Small intestine (tissue), 7 donors: ENCODE measurements at regions not wholly inside any gene's neighbourhood (a gene's known extent, or its start where the extent isn't known, plus 50 kb on each side); places are given as distances from the start of the nearest gene placed in this dataset.
A peak's percentile ranks its signal among the peaks of the same experiment; 100 is the strongest.

Source experiments
- DNase-seq, 2 donors: peaks; one replicate each; pipeline versions ENCODE4 v3.0.0 to v3.0.0-alpha.2; 2013
- FAIRE-seq: peaks from 2 replicates; lab custom pipeline; 2012; peaks lifted over from hg19 to GRCh38; lab: Jason Lieb, UNC
- H3K27ac ChIP-seq, 3 donors: one replicate each; pipeline ENCODE4 v1.5.1; 2013; ENCODE audit warnings: low read length in 2 of 3, mild to moderate bottlenecking in 2 of 3, control low read depth in 1 of 3, inconsistent platforms in 1 of 3, low read depth in 1 of 3, moderate library complexity in 1 of 3
- H3K27me3 ChIP-seq, 3 donors: one replicate each; pipeline ENCODE4 v1.6.1; 2013; ENCODE audit warnings: low read length in 3 of 3, inconsistent platforms in 1 of 3; ENCODE audit not compliant: control insufficient read depth in 3 of 3, insufficient read depth in 3 of 3
- H3K36me3 ChIP-seq, 3 donors: one replicate each; pipeline ENCODE4 v1.6.1; 2013; ENCODE audit warnings: low read length in 3 of 3, inconsistent platforms in 1 of 3, low read depth in 1 of 3, mild to moderate bottlenecking in 1 of 3, moderate library complexity in 1 of 3; ENCODE audit not compliant: control insufficient read depth in 3 of 3, insufficient read depth in 2 of 3
- H3K4me1 ChIP-seq, 3 donors: one replicate each; pipeline ENCODE4 v1.6.1; 2013; ENCODE audit warnings: low read length in 2 of 3, inconsistent platforms in 1 of 3, low read depth in 1 of 3, mild to moderate bottlenecking in 1 of 3, moderate library complexity in 1 of 3; ENCODE audit not compliant: control insufficient read depth in 3 of 3, insufficient read depth in 2 of 3
- H3K4me3 ChIP-seq, 3 donors: one replicate each; pipeline ENCODE4 v1.5.1; 2013; ENCODE audit warnings: low read length in 3 of 3, control low read depth in 1 of 3, inconsistent platforms in 1 of 3, low read depth in 1 of 3, mild to moderate bottlenecking in 1 of 3, moderate library complexity in 1 of 3
- H3K9me3 ChIP-seq, 2 donors: one replicate each; pipeline ENCODE4 v1.6.1; 2013; ENCODE audit warnings: low read depth in 1 of 2, low read length in 1 of 2; ENCODE audit not compliant: control insufficient read depth in 2 of 2, insufficient read depth in 1 of 2
- WGBS, 3 donors: extraction: QIAGEN DNeasy Blood & Tissue Kit; methylation state at CpG; one replicate each; pipeline ENCODE4 v1.1.7; 2013; 5-methylcytosine and 5-hydroxymethylcytosine counted together
- donor health status: healthy with polysubstance abuse.
- donor health status: control.
- donor health status: control.
- donor health status: Bipolar disorder and iron deficiency.
- donor health status: healthy.

DNA sequence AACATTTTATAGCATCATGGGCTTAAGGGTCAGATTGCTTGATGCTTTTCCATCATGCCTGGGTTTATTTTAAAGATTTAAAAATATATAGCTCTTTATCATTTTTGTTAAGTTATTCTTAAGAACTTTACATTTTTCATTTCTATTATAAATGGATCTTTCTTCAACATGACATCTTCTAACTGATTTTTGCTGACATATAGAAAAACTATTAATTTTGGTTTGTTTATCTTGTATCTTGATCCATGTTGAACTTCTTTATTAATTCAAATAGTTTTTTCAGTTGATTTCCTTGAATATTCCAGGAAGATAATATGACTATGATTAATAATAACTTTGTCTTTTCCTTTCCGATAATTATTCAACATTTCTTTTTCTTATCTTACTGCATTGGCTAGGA lies 237.9 kb upstream of the CLINT1 start:
- Histone ChIP-seq H3K36me3 (no peaks in the 10 kb centered on the region), H3K4me1 (no peaks in the 10 kb centered on the region), H3K27me3 (no peaks in the 10 kb centered on the region), H3K4me3 (no peak overlapping the region), H3K27ac (no peak overlapping the region), H3K9me3 (no peaks in the 10 kb centered on the region)
- 92 to 100% (median 98%) methylated on average over 1 of the region's 1 CpG for WGBS, 3 donors
- FAIRE-seq (no peak), DNase-seq (no peak)

DNA sequence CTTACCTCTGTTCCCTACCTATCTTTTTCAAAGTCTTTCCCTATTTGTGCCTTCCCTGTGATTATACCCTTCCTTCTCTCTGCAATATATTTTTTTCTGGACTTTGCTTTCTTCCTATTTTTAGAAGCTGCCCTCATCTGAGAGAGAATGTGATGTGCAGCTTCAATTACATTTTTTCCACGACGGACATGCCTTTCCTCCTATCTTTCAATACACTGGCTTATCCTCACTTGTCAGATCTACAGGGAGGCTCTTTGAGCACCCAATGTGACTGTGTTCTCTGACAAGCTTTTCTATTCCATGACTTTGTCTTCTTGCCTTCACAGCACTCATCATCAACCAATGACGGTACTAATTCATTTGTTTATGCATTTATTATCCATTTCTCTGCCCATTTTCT lies 227.9 kb upstream of the CLINT1 start:
- Histone ChIP-seq H3K4me3 (no peak overlapping the region), H3K36me3 (no peaks in the 10 kb centered on the region), H3K27ac (no peak overlapping the region), H3K4me1 (no peaks in the 10 kb centered on the region), H3K27me3 (no peaks in the 10 kb centered on the region), H3K9me3 (no peaks in the 10 kb centered on the region)
- FAIRE-seq: no peak
- WGBS, 3 donors: 48 to 50% (median 49%) methylated on average over 3 of the region's 3 CpGs
- no peak for DNase-seq

DNA sequence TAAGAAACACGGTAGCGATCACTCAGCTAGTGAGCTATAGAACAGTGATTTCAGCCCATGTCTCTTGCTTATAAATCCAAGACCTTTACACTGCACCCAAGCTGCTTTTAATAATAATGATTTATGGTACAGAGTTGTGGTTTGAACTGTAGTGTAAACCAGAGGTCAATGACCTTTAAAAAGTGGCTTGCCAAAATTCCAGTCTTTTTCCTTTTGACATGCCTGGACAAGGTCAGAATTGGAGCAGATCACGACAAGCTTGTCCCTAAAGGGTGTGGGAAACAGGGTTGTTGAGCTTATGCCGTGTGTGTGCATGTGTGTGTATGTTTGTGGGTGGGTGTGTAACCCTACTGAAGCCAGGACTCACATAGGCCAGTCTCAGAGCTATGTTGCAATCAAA lies 225.3 kb upstream of the CLINT1 start:
- FAIRE-seq (no peak), DNase-seq (no peak)
- H3K27ac ChIP-seq: no peak overlapping the region
- WGBS, 3 donors: 59 to 71% (median 64%) methylated on average over 4 of the region's 4 CpGs
- H3K36me3 ChIP-seq: no peaks in the 10 kb centered on the region
- no peak overlapping the region for H3K4me3 ChIP-seq
- no peaks in the 10 kb centered on the region for H3K27me3 ChIP-seq
- no peaks in the 10 kb centered on the region for H3K9me3 ChIP-seq
- H3K4me1 ChIP-seq: no peaks in the 10 kb centered on the region

DNA sequence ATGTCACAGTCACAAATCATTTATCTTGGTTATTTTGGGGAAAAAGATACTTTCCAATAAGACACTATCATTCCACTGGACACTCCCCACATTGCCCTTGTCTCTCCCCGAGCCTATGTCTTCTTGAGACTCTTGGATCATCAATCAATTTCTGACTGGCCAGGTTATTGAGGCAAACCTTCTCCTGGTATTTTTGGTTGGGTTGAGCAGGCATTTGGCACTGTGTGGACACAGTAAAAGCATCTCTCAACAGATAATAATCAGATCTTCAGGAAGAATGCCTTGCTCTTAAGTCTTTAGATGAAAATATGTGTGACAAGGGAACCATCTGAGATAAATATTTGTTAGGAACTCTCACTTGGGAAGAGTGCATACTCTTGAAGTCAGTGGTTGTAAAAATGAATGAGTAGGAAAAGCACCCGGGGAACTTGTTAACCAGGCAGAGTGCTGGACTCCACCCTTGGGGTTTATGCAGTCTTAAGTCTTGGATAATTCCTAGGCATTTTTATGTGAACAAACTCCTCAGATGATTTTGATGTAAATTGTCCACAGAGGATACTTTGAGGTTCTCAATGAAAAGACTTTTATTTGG lies 223.8 kb upstream of the CLINT1 start:
- no peak for FAIRE-seq
- Histone ChIP-seq H3K4me1 (no peaks in the 10 kb centered on the region), H3K27ac (no peak overlapping the region), H3K4me3 (no peak overlapping the region), H3K27me3 (no peaks in the 10 kb centered on the region), H3K36me3 (no peaks in the 10 kb centered on the region), H3K9me3 (no peaks in the 10 kb centered on the region)
- DNase-seq: no peak
- 74 to 83% (median 77%) methylated on average over 2 of the region's 2 CpGs for WGBS, 3 donors

DNA sequence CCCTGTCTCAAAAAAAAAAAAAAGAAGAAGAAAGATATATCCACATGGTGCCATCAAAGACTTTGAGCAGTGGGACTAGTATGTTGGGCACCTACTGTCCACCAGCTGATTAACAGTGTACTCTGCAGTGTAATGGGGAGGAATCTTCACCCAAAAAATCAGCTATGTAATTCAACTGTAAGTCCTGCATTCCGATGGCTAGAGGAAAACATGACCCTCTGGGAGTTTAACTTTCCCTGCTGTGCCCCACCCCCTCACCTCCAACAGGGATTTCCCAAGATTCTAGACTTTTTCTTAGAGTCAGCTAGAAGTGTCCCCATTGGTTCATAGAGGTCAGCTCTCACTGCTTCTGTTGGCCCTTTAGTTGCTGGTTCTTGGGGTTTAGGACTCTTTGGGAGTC lies 221.2 kb upstream of the CLINT1 start:
- no peaks in the 10 kb centered on the region for H3K36me3 ChIP-seq
- H3K27ac ChIP-seq: no peak overlapping the region
- H3K27me3 ChIP-seq: no peaks in the 10 kb centered on the region
- FAIRE-seq (no peak), DNase-seq (no peak)
- H3K9me3 ChIP-seq: no peaks in the 10 kb centered on the region
- 57 to 78% (median 71%) methylated on average over 1 of the region's 1 CpG for WGBS, 3 donors
- H3K4me3 ChIP-seq: no peak overlapping the region
- H3K4me1 ChIP-seq: no peaks in the 10 kb centered on the region

DNA sequence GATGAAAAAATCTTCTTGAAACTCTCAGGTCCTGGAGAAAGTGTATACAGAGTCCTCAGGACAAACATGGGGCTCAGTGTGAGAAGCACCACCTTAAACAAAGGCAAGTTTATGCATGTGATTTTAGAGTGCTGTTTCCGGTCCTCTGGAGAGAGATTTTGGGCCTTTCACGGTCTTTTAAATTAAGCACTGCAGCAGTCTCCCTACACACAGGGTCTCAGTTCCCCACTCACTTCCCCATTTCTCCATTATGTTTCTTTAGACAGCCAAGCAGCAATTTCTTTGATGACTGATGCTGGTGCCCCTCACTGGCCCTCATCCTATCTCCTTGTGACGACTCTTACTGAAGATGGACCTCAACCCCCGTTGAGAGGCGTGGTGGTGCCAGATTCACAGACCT lies 220.2 kb upstream of the CLINT1 start:
- no peaks in the 10 kb centered on the region for H3K4me1 ChIP-seq
- DNase-seq (no peak), FAIRE-seq (no peak)
- H3K4me3 ChIP-seq: no peak overlapping the region
- WGBS, 3 donors: 81 to 85% (median 84%) methylated on average over 5 of the region's 5 CpGs
- no peak overlapping the region for H3K27ac ChIP-seq
- H3K9me3 ChIP-seq: no peaks in the 10 kb centered on the region
- no peaks in the 10 kb centered on the region for H3K36me3 ChIP-seq
- H3K27me3 ChIP-seq: no peaks in the 10 kb centered on the region

DNA sequence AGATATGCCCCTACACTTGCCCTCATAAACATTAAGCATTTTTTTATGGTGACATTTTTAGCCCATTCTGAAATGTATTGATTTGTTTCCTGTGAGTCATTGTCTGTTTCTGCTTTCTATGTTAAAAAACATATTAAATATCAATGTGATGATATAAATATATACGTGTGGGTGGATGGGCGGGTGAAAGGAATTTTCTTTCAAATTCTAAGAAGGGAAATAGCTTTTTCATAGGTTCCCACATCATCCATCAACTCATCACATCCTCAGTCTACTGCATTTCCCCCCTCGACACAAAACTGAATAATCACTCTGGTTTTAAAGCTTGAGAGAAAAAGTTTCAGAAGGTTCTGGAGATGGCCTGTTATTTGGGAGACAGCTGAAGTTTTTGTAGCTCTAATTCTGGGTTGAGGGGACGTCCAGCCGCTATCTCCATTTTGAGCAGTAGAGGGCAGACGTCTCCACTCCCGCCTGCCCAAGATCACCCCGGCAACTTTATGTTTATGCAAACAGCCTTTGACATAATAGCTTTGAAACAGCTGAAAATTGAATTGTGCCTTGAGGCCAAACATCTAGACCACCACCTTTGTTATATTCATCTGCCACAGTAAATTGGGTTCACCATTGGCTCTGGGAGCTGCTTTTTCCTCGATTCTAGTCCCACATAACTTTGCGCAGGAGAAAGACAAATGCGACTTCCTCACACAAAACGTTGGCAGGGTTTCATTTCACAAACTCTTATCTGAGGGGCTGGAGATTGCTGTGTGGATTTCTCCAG lies 216.2 kb upstream of the CLINT1 start:
- 11 to 13% (median 12%) methylated on average over 12 of the region's 12 CpGs for WGBS, 3 donors
- DNase-seq (peak; percentile 44 to 81), FAIRE-seq (no peak)
- H3K27me3 ChIP-seq: no peaks in the 10 kb centered on the region
- H3K9me3 ChIP-seq: no peaks in the 10 kb centered on the region
- no peaks in the 10 kb centered on the region for H3K4me1 ChIP-seq
- H3K4me3 ChIP-seq: peak overlapping the region in 1 of 3 donors; percentile 20
- no peak overlapping the region for H3K27ac ChIP-seq
- no peaks in the 10 kb centered on the region for H3K36me3 ChIP-seq

DNA sequence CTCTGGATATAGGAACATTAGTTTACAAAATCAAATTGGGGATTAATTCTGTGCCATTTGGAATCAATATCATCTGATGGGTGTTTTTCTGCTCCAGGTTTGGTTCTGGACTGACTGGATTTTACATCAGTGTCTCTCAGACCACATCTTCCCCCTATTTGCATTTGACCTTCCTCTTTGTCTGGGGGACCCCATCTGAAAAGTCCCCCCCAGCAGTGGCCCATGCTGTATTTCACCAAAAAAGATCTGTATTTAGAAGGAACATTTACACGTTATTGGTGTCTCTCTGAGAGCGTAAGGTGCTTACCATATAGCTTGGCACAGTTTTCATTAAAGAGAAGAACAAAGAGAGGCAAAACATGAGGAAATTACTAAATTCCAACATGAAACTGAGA lies 215.6 kb upstream of the CLINT1 start:
- 89 to 100% (median 92%) methylated on average over 2 of the region's 2 CpGs for WGBS, 3 donors
- no peaks in the 10 kb centered on the region for H3K9me3 ChIP-seq
- no peaks in the 10 kb centered on the region for H3K36me3 ChIP-seq
- FAIRE-seq (no peak), DNase-seq (no peak)
- no peaks in the 10 kb centered on the region for H3K27me3 ChIP-seq
- no peak overlapping the region for H3K27ac ChIP-seq
- no peaks in the 10 kb centered on the region for H3K4me1 ChIP-seq
- no peak overlapping the region for H3K4me3 ChIP-seq
